Pons (tissue), 1 donor: ENCODE measurements at regions not wholly inside any gene's neighbourhood (a gene's known extent, or its start where the extent isn't known, plus 50 kb on each side); places are given as distances from the start of the nearest gene placed in this dataset.

Source experiments
- DNase-seq: peaks from one replicate; pipeline ENCODE4 v3.0.0-alpha.2; 2016; ENCODE audit warnings: low spot score

GRCh38 chr5:171684169-171684568 lies 101.4 kb upstream of the SMIM23 start:
- DNase-seq, result no peak

- DNase-seq, result no peak
Measured at GRCh38 chr5:171688696-171689495, 96.7 kb upstream of the SMIM23 start.

- no peak for DNase-seq
Measured at GRCh38 chr5:171689853-171690417, 95.7 kb upstream of the SMIM23 start.

GRCh38 chr5:171692107-171692506 lies 93.5 kb upstream of the SMIM23 start:
- no peak for DNase-seq

- no peak for DNase-seq
Measured at GRCh38 chr5:171692936-171693335, 92.7 kb upstream of the SMIM23 start.

GRCh38 chr5:171693412-171693811 lies 92.2 kb upstream of the SMIM23 start:
- DNase-seq, result no peak

- no peak for DNase-seq
Measured at GRCh38 chr5:171695804-171696203, 89.8 kb upstream of the SMIM23 start.

- no peak for DNase-seq
Measured at GRCh38 chr5:171697221-171698102, 88.2 kb upstream of the SMIM23 start.

GRCh38 chr5:171700318-171700912 lies 85.2 kb upstream of the SMIM23 start:
- DNase-seq, result no peak

GRCh38 chr5:171701100-171701541 lies 84.5 kb upstream of the SMIM23 start:
- no peak for DNase-seq

GRCh38 chr5:171702135-171702770 lies 83.4 kb upstream of the SMIM23 start:
- DNase-seq, result no peak

GRCh38 chr5:171703146-171703545 lies 82.5 kb upstream of the SMIM23 start:
- DNase-seq, result no peak

GRCh38 chr5:171705036-171705435 lies 80.6 kb upstream of the SMIM23 start:
- no peak for DNase-seq

- no peak for DNase-seq
Measured at GRCh38 chr5:171705830-171706468, 79.7 kb upstream of the SMIM23 start.

- no peak for DNase-seq
Measured at GRCh38 chr5:171706736-171707441, 78.7 kb upstream of the SMIM23 start.

GRCh38 chr5:171707442-171707792 lies 78.2 kb upstream of the SMIM23 start:
- no peak for DNase-seq

- DNase-seq, result no peak
Measured at GRCh38 chr5:171709930-171710329, 75.7 kb upstream of the SMIM23 start.

- no peak for DNase-seq
Measured at GRCh38 chr5:171710451-171711024, 75.1 kb upstream of the SMIM23 start.

- DNase-seq, result no peak
Measured at GRCh38 chr5:171711571-171711970, 74.0 kb upstream of the SMIM23 start.

- DNase-seq, result no peak
Measured at GRCh38 chr5:171712616-171713015, 73.0 kb upstream of the SMIM23 start.
